ENCODE measurements at regions not wholly inside any gene's neighbourhood (a gene's known extent, or its start where the extent isn't known, plus 50 kb on each side); places are given as distances from the start of the nearest gene placed in this dataset.

DNA sequence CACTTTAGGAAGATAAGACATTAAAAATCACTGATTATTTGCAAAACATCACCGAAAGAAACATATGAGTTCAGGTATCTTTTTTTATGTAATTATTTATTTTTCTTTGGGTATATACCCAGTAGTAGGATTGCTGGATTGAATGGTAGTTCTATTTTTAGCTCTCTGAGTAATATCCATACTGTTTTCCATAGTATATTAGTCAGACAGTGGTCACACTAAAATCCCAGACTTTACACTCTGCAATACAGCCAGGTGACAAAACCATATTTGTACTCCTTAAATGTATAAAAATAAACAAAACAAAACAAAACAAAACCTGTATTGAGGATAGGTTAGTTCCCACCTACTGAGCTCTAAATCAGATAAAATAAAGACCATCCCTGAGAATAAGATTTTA lies 1024.3 kb upstream of the EYS start:
- no peak overlapping the region for H3K18ac ChIP-seq (ENCODE audit: extremely low read depth, low read length)
- TF ChIP-seq TBP (IDR thresholded peaks at IDR 0.05; ENCODE audit: low read depth, low read length) (no peak), MAFK (IDR thresholded peaks at IDR 0.05; ENCODE audit: low read depth, low read length) (no peak), CHD2 (IDR thresholded peaks at IDR 0.05; ENCODE audit: low read length) (no peak), CTBP2 (IDR thresholded peaks at IDR 0.05; ENCODE audit: borderline replicate concordance, insufficient read depth, insufficient read length, low read length) (no peak), GABPA (IDR thresholded peaks at IDR 0.05; ENCODE audit: borderline replicate concordance, insufficient read depth, low read length) (no peak), SIX5 (IDR thresholded peaks at IDR 0.05; ENCODE audit: low read depth, low read length) (no peak), CHD1 (IDR thresholded peaks at IDR 0.05; ENCODE audit: low read depth, low read length) (no peak), CBX5 (IDR thresholded peaks at IDR 0.05; ENCODE audit: low read depth, low read length) (no peak), CBX8 (IDR thresholded peaks at IDR 0.05; ENCODE audit: borderline replicate concordance, low read depth, low read length) (no peak), TAF7 (optimal IDR thresholded peaks at IDR 0.05; ENCODE audit: borderline replicate concordance, low read depth, low read length) (no peak), BRCA1 (IDR thresholded peaks at IDR 0.05; ENCODE audit: low read depth, low read length) (no peak), FOSL1 (IDR thresholded peaks at IDR 0.05; ENCODE audit: insufficient read depth, low read depth, low read length) (no peak), SRF (IDR thresholded peaks at IDR 0.05; ENCODE audit: low read depth, low read length) (no peak)
- TF ChIP-seq, protein P1, sequence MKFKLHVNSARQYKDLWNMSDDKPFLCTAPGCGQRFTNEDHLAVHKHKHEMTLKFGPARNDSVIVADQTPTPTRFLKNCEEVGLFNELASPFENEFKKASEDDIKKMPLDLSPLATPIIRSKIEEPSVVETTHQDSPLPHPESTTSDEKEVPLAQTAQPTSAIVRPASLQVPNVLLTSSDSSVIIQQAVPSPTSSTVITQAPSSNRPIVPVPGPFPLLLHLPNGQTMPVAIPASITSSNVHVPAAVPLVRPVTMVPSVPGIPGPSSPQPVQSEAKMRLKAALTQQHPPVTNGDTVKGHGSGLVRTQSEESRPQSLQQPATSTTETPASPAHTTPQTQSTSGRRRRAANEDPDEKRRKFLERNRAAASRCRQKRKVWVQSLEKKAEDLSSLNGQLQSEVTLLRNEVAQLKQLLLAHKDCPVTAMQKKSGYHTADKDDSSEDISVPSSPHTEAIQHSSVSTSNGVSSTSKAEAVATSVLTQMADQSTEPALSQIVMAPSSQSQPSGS (IDR thresholded peaks at IDR 0.05; ENCODE audit: low read length), result no peak

More for the DNA sequence above, 1024.3 kb upstream of the EYS start:
- no peak overlapping the region for H2BK15ac ChIP-seq (ENCODE audit: low read length)
- no peak overlapping the region for H4K5ac ChIP-seq (ENCODE audit: insufficient read length, low read depth, low read length)
- WGBS, 2 experiments (ENCODE audit: extremely low coverage in 1 of 2, insufficient coverage in 1 of 2, insufficient read length in 1 of 2, insufficient replicate concordance in 2 of 2, low coverage in 1 of 2, low lambda C conversion rate in 2 of 2, missing lambda C conversion rate in 1 of 2), result 100% methylated on average over 1 of the region's 1 CpG; no CpG with 5 or more reads in 1 of the 2 experiments
- no peak overlapping the region for H3K14ac ChIP-seq (ENCODE audit: insufficient read length)
- H2BK20ac ChIP-seq (ENCODE audit: low read length), result no peak overlapping the region
- H3K56ac ChIP-seq (replicated peaks; ENCODE audit: insufficient read length, low read depth, low read length), result no peak overlapping the region
- H3K23me2 ChIP-seq (ENCODE audit: low read depth, low read length), result no peaks in the 10 kb centered on the region
- no peak overlapping the region for H4K91ac ChIP-seq (replicated peaks; ENCODE audit: insufficient read length, low read length)
- H3K23ac ChIP-seq (ENCODE audit: insufficient read length), result no peak overlapping the region
- H3K9me3 ChIP-seq (ENCODE audit: insufficient read depth in 2 of 2, low read depth in 1 of 2, low read length in 1 of 2), result no peaks in the 10 kb centered on the region
- H3K9ac ChIP-seq (replicated peaks in 1 of 4; ENCODE audit: extremely low read depth in 1 of 4, low read depth in 3 of 4, low read length in 3 of 4), result no peak overlapping the region
- H3K27me3 ChIP-seq (replicated peaks in 1 of 4; ENCODE audit: control insufficient read depth in 3 of 4, extremely low read depth in 1 of 4, insufficient read depth in 3 of 4, low read length in 3 of 4), result no peaks in the 10 kb centered on the region
- no peaks in the 10 kb centered on the region for H3K36me3 ChIP-seq (ENCODE audit: control insufficient read depth in 2 of 4, insufficient read depth in 4 of 4, low read length in 3 of 4)
- no peaks in the 10 kb centered on the region for H4K20me1 ChIP-seq (replicated peaks in 1 of 2; ENCODE audit: control insufficient read depth in 1 of 2, insufficient read depth in 2 of 2, low read length in 2 of 2)
- no peak overlapping the region for H4K8ac ChIP-seq (ENCODE audit: extremely low read depth, insufficient read depth, low read length)
- no peak overlapping the region for H2AFZ ChIP-seq (ENCODE audit: low read length)
- ChIA-PET CTCF (ENCODE audit: partially characterized antibody) (no interaction called here), POLR2A (ENCODE audit: partially characterized antibody) (no interaction called here)
- H3K79me1 ChIP-seq (ENCODE audit: low read depth, low read length), result no peaks in the 10 kb centered on the region
- FAIRE-seq (no peak), DNase-seq (ENCODE audit: low read depth in 1 of 2, low spot score in 2 of 2) (no peak)
- H3K4ac ChIP-seq (replicated peaks; ENCODE audit: insufficient read length, low read depth, low read length), result no peak overlapping the region
- H2AK5ac ChIP-seq (ENCODE audit: low read depth, low read length), result no peak overlapping the region
- no peak overlapping the region for H3K4me2 ChIP-seq (ENCODE audit: insufficient read depth in 1 of 2, low read depth in 2 of 2, low read length in 2 of 2)
- peaks cover 0 to 2% (median 0%) of the 10 kb centered on the region in 4 experiments; a peak in 1 of 7 replicates for H3K4me1 ChIP-seq (replicated peaks in 1 of 4; ENCODE audit: control insufficient read depth in 3 of 4, insufficient read depth in 4 of 4, low read length in 3 of 4)
- no peak overlapping the region for H2BK12ac ChIP-seq (ENCODE audit: low read depth, low read length)
- H3K79me2 ChIP-seq (ENCODE audit: control insufficient read depth in 1 of 2, insufficient read depth in 2 of 2, low read length in 2 of 2), result no peaks in the 10 kb centered on the region
- no peak overlapping the region for H2BK120ac ChIP-seq (replicated peaks; ENCODE audit: low read depth, low read length)
- H3K4me3 ChIP-seq (ENCODE audit: extremely low read depth in 1 of 4, insufficient read depth in 2 of 4, low read depth in 3 of 4, low read length in 4 of 4), result no peak overlapping the region
- no peak overlapping the region for H2BK5ac ChIP-seq (ENCODE audit: low read depth, low read length)
- H3K27ac ChIP-seq (ENCODE audit: low read depth, low read length), result no peak overlapping the region

Measured in H1 (cell line).